NAMALWA (cell line): ENCODE measurements at regions not wholly inside any gene's neighbourhood (a gene's known extent, or its start where the extent isn't known, plus 50 kb on each side); places are given as distances from the start of the nearest gene placed in this dataset.

Experiments
- DNase-seq: peaks from one replicate; pipeline ENCODE4 v3.0.0-alpha.2; 2015; ENCODE audit warnings: low spot score

GRCh38 chr14:61893371-61893940 is 131.2 kb downstream of the SNAPC1 start:
- no peak for DNase-seq

GRCh38 chr14:61894452-61895077 is 132.3 kb downstream of the SNAPC1 start:
- peak; percentile 58 for DNase-seq

DNA sequence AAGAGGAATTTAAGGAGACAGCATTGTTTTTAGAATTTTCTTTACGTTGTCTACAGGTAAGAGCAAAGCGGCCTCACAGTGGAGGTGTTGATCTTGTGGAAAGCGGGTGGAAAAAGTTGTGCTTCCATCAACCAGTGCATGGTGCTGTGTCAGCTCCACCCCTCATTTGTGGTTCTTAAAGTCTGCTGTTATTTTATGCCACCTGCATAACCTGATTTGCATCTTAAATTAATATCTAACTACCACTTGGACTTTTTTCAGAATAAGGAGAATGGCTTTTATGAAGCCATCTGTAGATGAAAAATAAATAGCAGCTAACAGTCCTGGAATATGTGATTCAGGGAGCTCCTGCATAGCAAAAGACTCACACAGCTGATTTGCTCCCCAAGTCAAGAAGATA is 135.1 kb downstream of the SNAPC1 start:
- no peak for DNase-seq

GRCh38 chr14:61898568-61898967 is 136.3 kb downstream of the SNAPC1 start:
- no peak for DNase-seq

DNA sequence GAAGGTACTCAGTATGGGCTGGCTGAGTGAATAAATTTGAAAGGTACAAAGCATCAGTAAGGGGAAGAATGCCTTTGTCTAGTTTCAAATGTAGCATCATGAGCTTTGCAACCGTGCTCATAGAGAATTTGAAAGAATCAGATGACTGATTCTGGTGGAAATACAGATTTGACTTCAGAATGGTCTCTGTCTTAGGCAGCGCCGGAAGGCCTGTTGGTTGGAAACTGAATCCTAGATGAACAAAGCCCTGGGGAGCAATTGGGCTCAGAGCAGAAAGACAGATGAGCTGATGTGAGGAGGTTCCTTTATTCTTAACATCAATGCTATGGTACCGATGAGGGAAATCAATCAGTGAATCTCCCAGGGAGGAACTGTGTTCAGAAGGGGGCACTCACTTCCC is 137.3 kb downstream of the SNAPC1 start:
- DNase-seq, result no peak

GRCh38 chr14:61904946-61905345 is 142.7 kb downstream of the SNAPC1 start:
- no peak for DNase-seq

- DNase-seq, result no peak
Observed at GRCh38 chr14:61911574-61911973, 149.4 kb downstream of the SNAPC1 start.

DNA sequence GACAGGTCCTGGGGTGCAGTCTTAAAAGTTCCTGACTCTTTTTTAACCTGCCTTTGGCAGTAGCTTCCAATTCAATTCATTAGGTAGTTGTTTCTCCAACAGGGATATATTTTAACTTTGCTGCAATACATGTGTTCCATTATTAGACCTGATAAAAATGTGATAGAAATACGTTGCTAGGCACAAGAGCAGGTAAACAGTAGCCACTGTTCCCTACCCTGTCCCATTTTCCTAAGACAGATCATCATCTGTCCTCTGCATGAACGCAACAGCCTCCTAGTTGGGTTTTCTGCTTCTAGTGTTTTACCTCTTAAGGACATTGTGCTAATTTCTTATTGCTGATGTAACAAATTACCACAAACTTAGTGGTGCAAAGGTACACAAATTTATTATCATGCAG is 156.8 kb downstream of the SNAPC1 start:
- DNase-seq, result no peak

DNA sequence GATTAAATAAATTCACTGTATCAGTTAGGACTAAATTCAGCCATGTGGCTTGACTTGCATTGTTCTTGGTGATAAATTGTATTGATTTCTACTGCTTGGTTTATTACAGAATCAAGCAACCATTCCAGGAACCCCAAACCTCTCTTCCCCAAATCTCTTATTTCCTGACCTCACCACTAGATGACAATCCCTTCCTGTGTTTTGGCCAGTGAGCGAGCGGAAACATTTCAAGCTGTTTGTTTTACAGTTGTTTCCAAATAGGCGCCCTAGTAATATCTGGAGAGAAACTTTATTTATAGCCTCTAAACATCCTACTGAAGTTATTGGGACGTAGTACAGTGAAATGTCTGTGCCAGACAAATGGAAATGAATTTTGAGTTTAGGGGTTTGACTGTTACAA is 161.1 kb downstream of the SNAPC1 start:
- no peak for DNase-seq

DNA sequence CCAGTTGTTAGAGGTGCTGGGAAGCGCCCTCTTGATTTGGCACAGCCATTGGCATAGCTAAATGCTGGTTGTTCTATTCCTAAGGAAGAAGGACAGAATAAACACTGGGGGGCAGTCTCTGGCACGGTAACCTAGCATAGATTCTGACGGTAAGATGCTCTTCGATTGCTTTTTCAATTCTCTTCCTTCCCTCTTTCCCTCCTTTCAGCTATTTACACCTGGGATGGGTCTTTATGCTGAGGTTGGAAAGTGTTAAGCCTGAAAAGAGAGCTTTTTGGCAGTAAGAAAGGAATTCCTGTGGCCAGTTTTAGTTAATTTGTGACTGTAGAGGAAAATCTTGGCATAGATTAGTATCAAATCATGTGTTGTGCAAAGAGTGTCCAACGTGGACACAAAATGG is 162.8 kb downstream of the SNAPC1 start:
- DNase-seq, result peak; percentile 4

DNA sequence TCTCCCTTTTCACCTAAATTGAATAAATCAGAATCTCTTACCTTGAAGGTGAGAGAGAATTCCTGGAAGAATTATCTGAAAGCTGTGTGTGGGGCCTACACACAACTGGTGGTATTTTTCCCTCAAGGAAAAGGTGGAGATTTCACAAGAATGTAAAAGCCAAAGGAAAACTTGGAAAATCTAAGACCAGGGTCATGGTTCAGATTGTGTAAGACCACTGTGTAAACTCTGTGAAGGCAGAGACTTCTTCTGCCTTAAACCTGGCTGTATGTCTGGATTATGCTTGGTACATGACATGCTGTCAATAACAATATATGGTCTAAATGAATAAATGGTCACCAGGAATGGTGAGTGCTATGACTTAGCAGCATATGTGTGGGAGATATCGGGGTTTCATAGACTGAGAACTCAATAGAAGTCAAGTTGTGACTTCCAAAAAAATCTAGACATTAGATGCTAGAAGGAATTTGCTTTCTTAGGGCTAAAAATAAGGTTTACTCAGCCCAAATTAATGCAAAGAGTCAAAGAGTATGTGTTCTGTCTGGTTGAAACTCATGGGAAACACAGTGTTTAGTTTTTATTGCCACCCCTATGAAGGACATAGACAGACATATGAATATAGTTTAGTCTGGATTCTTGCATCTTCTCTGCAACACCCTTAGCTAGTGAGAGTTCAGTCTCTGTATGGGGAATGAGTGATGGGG is 163.7 kb downstream of the SNAPC1 start:
- no peak for DNase-seq

DNA sequence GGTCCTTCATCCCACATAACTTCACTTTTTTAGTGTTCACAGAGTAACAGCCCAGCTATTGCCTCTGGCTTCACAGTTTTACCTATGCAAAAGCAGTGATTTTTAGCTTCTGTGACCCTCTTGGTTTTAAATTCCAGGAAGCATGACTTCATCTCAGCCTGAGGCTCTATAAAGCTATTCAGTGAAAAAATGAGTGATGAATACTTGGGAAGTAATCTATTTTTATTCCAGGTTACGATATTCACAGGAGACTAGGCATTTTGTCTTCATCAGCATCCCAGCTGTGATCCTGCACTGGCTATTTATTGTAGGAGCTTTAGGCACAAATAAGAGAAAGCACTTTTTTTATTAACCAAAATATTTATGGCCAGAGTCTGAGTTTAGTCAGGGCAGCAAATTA is 164.8 kb downstream of the SNAPC1 start:
- DNase-seq, result no peak

DNA sequence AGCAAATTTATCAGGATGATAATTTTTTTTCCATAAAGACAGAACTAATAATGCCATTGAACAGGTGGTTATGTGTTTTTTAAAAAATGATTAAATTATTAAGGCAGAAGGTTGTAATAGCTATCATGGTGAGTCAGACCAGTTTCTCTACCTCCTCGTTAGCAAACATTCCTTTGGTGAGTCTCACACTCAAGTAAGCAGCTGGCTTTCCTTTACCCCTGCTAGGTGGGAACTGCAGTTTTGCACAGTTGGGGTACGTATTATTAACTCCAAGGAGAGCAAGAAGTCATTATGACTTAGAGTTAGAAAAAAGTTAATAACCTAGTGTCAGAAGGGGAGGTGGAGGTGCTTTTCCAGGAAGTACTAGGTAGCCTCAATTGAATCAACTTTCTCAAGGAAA is 165.3 kb downstream of the SNAPC1 start:
- no peak for DNase-seq

DNA sequence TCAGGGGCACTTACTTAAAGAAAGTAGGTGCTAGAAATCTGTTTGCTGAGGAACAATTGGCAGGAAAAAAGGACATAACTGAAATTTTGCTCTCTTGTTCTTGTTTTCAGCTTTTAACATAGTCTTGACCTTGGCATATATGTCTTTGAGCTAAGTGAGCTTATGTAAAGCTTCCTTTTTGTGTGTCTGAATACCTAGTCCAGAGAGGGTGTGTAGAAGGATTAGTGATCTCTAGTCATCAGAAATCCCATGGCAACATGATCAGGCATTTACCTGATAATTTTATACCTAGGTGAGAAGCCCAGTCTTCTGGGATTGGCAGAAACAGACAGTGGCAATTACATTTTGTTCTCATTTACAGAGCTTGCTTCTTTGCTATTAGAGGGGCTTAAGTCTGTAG is 166.1 kb downstream of the SNAPC1 start:
- DNase-seq, result no peak

DNA sequence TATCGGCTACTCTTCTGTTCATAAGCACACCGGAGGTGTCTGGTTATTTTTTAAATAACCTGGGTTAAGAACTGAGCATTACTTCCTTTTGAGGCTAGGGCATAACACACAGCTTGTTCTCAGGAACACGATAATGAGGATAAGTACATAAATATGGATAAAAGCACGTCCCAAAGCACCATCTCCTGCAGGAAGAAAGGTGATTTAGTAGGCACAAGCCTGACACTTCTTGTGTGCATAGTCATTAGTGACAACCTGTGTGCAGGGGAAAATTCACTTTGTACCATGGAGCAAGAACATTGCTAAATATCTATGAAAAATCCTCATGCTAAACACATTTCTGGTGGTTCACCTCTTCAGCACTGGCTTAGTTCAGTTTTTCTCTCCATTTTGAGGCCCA is 166.5 kb downstream of the SNAPC1 start:
- no peak for DNase-seq

GRCh38 chr14:61929651-61930050 is 167.4 kb downstream of the SNAPC1 start:
- no peak for DNase-seq

GRCh38 chr14:61930101-61930857 is 168.1 kb downstream of the SNAPC1 start:
- DNase-seq, result no peak

DNA sequence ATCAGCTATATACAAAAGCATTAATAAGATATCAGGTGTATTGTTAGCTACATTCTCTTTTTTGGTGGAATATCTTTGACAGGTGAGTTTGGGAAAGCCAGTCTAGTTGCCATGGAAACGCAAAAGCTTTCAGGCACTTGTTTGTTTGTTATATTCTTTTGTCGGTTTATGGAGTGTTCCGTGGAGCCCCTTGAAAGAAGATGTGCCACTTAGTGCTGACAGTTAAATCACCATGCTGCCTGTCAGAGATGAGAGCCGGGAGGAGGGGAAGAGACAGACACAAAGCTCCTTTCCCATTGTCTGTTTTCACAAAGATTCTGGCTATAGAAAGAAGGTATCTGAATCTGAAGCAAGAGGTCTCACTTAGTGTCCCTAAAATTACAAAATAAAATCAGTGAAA is 170.8 kb downstream of the SNAPC1 start:
- DNase-seq, result no peak

DNA sequence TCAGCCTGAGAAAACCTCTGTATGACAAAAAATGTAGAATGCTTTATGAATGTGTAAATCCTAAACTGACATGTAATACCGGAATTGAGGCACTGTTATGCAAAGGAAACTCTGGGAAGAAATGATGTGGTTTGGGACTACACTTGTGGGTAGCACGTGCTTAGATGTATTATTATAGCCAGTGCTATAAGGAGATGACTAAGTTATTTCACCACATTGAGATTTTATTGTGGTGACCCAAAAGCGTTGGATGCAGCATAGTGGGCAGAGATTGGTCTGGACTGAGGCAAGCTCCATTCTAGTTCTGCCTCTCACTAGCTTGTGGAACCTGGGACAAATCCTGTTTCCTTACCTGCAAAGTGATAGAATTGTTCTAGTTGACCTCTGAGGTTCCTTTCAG is 172.2 kb downstream of the SNAPC1 start:
- no peak for DNase-seq

- DNase-seq, result no peak
Observed at GRCh38 chr14:61939776-61940175, 177.6 kb downstream of the SNAPC1 start.

DNA sequence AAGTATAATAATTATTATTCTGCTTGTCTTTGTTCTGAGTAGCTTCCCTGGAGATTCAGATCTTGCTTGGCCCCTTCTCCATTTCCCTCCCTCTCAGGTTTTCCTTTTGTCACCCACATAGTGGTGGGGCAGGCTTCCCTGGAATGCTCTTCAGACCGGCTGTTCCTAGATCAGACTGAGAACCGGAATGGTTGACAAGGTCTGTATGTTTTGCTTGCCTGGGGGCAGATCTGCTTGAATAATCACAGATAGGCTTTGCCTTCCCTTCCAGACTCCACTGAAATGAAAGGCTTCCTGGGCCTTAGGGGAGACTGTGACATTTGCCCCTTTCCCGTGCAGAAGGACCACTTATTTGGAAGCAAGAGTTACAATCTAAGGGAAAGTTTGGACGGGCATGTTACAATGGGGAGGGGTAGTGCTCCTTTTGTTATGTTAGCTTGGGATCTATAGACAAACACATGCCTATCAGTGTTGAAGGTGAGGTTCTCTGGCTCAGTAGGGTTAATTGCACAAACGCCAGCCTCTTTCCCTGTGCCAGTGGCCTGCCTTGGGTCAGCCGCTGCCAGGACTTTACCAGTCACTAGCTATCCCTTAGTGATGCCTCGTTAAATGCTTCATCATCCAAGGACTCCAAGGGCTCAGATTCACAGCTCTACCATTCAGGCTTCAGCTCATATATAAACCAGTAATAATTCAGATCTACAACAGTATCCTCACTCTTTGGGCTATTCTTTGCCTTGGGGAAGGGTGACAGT is 178.6 kb downstream of the SNAPC1 start:
- DNase-seq, result no peak

DNA sequence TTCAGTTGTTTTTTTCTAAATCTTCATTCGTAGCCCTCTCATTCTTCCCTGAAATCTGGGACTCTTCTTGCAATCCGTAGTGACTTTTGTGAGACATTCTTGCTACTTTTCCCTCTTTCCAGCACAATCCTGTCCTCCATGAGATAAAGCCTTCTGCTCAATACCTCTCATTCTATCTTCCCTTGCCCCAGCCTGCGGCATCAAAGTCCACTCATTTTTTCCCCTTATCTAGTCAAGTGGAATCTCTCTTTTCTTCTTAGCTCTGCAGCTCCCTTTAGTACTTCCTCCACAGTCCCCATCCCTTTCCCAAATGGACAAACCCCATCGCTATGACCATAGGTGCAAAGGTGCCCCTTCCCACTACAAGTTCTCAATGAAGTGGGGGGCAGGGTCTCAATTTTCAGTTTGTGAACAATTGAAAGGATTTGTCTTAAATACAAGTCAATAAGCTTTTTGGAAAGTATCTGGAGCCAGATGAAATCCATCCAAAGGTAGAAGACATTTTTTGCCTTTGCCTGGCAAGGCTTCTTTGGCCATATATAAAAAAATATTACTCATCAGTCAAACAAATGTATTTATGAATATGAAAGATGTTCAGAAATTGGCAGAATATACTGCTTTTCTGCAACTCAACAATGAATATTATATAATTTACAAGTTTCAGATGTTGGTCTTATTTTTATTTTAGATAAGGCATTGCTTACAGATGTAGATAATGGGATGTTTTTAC is 179.4 kb downstream of the SNAPC1 start:
- no peak for DNase-seq
